ENCODE measurements at regions not wholly inside any gene's neighbourhood (a gene's known extent, or its start where the extent isn't known, plus 50 kb on each side); places are given as distances from the start of the nearest gene placed in this dataset.

DNA sequence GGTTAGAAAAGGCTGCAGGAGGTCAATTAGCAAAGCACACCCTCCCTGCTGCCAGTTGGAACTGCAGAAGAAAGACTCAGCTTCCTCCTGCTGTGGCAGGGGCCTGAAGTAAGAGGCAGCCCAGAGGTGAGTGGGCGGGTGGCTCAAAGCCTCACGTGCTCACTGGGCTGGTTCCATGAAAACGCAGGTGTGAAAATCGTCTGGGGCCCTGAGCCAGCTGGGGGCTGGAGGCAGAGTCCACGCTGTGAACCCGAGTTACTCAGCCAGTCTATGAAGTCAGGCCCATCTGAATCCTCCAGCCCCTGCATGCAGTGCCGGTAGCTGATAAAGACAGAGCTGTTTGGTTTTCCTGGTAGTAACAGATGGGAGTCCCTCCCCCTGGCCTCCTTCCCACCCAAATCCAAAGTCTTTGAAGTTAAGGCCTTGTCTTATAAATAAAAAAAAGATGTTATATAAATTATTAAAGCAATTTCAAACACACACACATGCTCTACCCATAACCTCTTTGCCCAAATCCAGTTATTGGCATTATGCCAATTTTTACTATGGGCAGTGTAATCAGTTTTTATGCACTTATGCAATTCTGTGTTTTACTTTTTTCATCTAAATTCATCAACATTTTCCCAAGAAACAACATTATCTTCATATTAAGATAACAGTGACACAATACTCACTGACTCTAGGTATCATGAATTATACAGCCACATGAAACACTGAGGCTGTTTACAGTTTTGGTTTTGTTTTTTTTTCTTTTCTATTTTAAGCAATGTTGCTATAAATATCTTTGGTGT is 57.9 kb upstream of the PNMA1 start:
- TF ChIP-seq POLR2A (IDR thresholded peaks at IDR 0.05) = no peak
- TF ChIP-seq CTCF (IDR thresholded peaks at IDR 0.05) = no peak
- no peak for TF ChIP-seq EP300 (IDR thresholded peaks at IDR 0.05)

Measured in upper lobe of left lung (tissue), 4 donors.